B cell (primary cell): ENCODE measurements at regions not wholly inside any gene's neighbourhood (a gene's known extent, or its start where the extent isn't known, plus 50 kb on each side); places are given as distances from the start of the nearest gene placed in this dataset.

Experiments used
- ATAC-seq: fragments of 200-7000 bp; cut with Tn5 transposase; one replicate; pipeline ENCODE4 v1.10.0; 2021; ENCODE audit warnings: low read depth, mild to moderate bottlenecking, moderate number of reproducible peaks, moderate library complexity
- CTCF ChIA-PET: fragments of 350-600 bp; sonication (Branson Sonifier 250); formaldehyde crosslinking; loops from one replicate; lab custom pipeline; 2021; ENCODE audit warnings: antibody characterized with exemption, inconsistent platforms; lab: Charles Lee
- POLR2A ChIA-PET: fragments of 350-600 bp; sonication (Branson Sonifier 250); formaldehyde crosslinking; loops from one replicate; lab custom pipeline; 2021; ENCODE audit warnings: antibody characterized with exemption; lab: Charles Lee
- DNase-seq: peaks from one replicate; pipeline ENCODE4 v3.0.0; 2013
- H2AFZ ChIP-seq: 2 replicates; pipeline ENCODE4 v1.6.1; 2012; ENCODE audit warnings: mild to moderate bottlenecking, low read depth, low read length; ENCODE audit not compliant: insufficient read depth, poor library complexity, severe bottlenecking
- H3K27ac ChIP-seq, 2 donors: 1 replicate in 1 of 2; 2 replicates in 1 of 2; pipeline ENCODE4 v1.5.1; 2012 to 2013; ENCODE audit warnings: low read length in 2 of 2, mild to moderate bottlenecking in 2 of 2, moderate library complexity in 1 of 2
- H3K27me3 ChIP-seq, 4 experiments: fragments of 200-600 bp in 1 of 4; sonication (generic) in 1 of 4; replicated peaks in 1 of 4; 1 replicate in 2 of 4; 2 replicates in 2 of 4; pipeline versions ENCODE4 v1.6.1 to v1.7.0; 2013 to 2016; ENCODE audit warnings: low read length in 3 of 4, mild to moderate bottlenecking in 2 of 4, mixed read lengths in 1 of 4, moderate library complexity in 1 of 4; ENCODE audit not compliant: insufficient read depth in 4 of 4, control insufficient read depth in 3 of 4; ENCODE audit errors: control extremely low read depth in 1 of 4
- H3K36me3 ChIP-seq, 2 experiments: replicated peaks in 1 of 2; 1 replicate in 1 of 2; 2 replicates in 1 of 2; pipeline versions ENCODE4 v1.6.1 to v1.7.1; 2013; ENCODE audit warnings: low read length in 1 of 2; ENCODE audit not compliant: insufficient read depth in 2 of 2, control insufficient read depth in 1 of 2; ENCODE audit errors: control extremely low read depth in 1 of 2, extremely low read depth in 1 of 2
- H3K4me1 ChIP-seq, 2 donors: fragments of 200-600 bp in 1 of 2; sonication (generic) in 1 of 2; 1 replicate in 1 of 2; 2 replicates in 1 of 2; pipeline versions ENCODE4 v1.5.1 to v1.6.1; 2013 to 2017; ENCODE audit warnings: low read length in 2 of 2; ENCODE audit not compliant: control insufficient read depth in 2 of 2, insufficient read depth in 2 of 2
- H3K4me2 ChIP-seq: replicated peaks from 2 replicates; pipeline ENCODE3; 2012; ENCODE audit warnings: mild to moderate bottlenecking, low read depth, low read length; ENCODE audit not compliant: poor library complexity, severe bottlenecking
- H3K4me3 ChIP-seq, 5 experiments: fragments of 200-600 bp in 1 of 5; sonication (generic) in 1 of 5; 1 replicate in 3 of 5; 2 replicates in 2 of 5; pipeline versions ENCODE4 v1.5.1 to v1.7.0; 2011 to 2016; ENCODE audit warnings: low read length in 4 of 5, mild to moderate bottlenecking in 4 of 5, low read depth in 2 of 5, control low read depth in 1 of 5, moderate library complexity in 1 of 5; ENCODE audit not compliant: insufficient read depth in 1 of 5; ENCODE audit errors: control extremely low read depth in 1 of 5, extremely low read depth in 1 of 5
- H3K79me2 ChIP-seq: fragments of 200-600 bp; sonication (generic); one replicate; pipeline ENCODE4 v1.6.0; 2016; ENCODE audit warnings: low read length; ENCODE audit not compliant: control insufficient read depth, insufficient read depth
- H3K9ac ChIP-seq: fragments of 200-600 bp; sonication (generic); 2 replicates; pipeline ENCODE4 v1.6.1; 2017; ENCODE audit warnings: mild to moderate bottlenecking, low read length, moderate library complexity
- H3K9me3 ChIP-seq, 3 donors: one replicate each; pipeline versions ENCODE4 v1.6.1 to v1.7.1; 2013; ENCODE audit warnings: low read length in 2 of 3; ENCODE audit not compliant: control insufficient read depth in 2 of 3, insufficient read depth in 1 of 3; ENCODE audit errors: control extremely low read depth in 1 of 3
- H4K20me1 ChIP-seq: 2 replicates; pipeline ENCODE4 v1.6.0; 2012; ENCODE audit warnings: mild to moderate bottlenecking, low read length; ENCODE audit not compliant: insufficient read depth, control insufficient read depth, poor library complexity, severe bottlenecking
- H3K27ac Mint-ChIP-seq: one replicate; pipeline ENCODE4 v1.8.0; 2021; ENCODE audit warnings: mixed read lengths
- H3K27me3 Mint-ChIP-seq: one replicate; pipeline ENCODE4 v1.8.0; 2021; ENCODE audit warnings: mixed read lengths
- H3K4me1 Mint-ChIP-seq: one replicate; pipeline ENCODE4 v1.8.0; 2021; ENCODE audit warnings: mixed read lengths
- H3K4me3 Mint-ChIP-seq: one replicate; pipeline ENCODE4 v1.8.0; 2021; ENCODE audit warnings: mixed read lengths
- H3K9me3 Mint-ChIP-seq: one replicate; pipeline ENCODE4 v1.8.0; 2022; ENCODE audit warnings: mixed read lengths; ENCODE audit not compliant: insufficient read depth
- EZH2 ChIP-seq: IDR thresholded peaks from 2 replicates; pipeline ENCODE4 v1.6.1; 2012; ENCODE audit warnings: borderline replicate concordance, low read depth, mild to moderate bottlenecking, moderate library complexity, low read length; ENCODE audit not compliant: insufficient read depth, poor library complexity, severe bottlenecking
- WGBS: methylation state at CpG from one replicate; pipeline ENCODE4 v1.1.5; 2013; ENCODE audit warnings: missing lambda C conversion rate; ENCODE audit not compliant: insufficient coverage; 5-methylcytosine and 5-hydroxymethylcytosine counted together
- intact Hi-C: fragments of 100-400 bp; cut with micrococcal nuclease; formaldehyde crosslinking; loops from one replicate; pipeline ENCODE4 v1.10.0; 2022
- TF ChIP-seq, protein P1 (sequence below): fragments of 200-600 bp; IDR thresholded peaks from one replicate; pipeline ENCODE4 v1.8.0; 2022; ENCODE audit warnings: antibody characterized with exemption, mild to moderate bottlenecking

DNA sequence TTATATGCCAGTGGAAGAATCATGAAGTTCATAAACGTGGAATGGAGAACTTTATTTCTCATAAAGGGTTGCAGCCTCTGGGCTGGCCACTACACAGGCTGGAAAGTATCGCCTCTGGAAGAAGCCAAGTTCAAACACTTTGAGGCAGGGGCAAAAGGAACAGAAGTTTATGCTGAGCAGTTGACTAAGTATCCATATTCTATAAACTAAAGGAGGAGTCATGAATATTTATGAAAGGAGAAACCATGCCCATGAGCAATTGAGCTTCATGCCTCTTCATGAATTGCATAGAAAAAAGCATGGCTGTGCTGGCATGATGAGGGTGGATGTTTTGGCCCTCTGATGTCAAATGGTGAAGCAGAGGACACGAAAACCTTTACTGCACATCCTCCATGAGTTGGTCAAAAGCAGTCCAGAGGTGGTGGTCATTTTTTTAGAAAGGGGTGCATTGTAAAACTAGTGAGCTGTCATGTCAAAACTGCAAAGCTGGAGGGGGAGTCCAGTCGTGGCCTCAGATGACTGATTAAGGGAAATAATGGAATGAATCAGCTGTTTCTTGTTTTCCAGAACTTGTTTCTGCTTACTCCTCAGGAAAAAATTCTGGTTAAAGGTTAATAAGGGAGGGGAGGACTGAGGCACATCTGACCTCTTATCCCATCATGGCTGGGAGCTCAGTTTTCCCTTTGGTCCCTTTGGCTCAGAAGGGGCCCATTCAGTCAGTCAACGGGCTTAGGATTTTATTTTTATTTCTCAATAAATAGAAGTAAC is 276.7 kb downstream of the CHL1 start:
- 40% methylated on average over 2 of the region's 5 CpGs for WGBS
- intact Hi-C loops = no loop called here
- no peaks in the 10 kb centered on the region for H3K27me3 Mint-ChIP-seq
- Histone ChIP-seq H3K4me2 (no peak overlapping the region), H4K20me1 (no peaks in the 10 kb centered on the region), H3K36me3 (no peaks in the 10 kb centered on the region), H3K4me1 (no peaks in the 10 kb centered on the region), H3K79me2 (no peaks in the 10 kb centered on the region), H2AFZ (no peak overlapping the region), H3K9ac (no peak overlapping the region), H3K4me3 (no peak overlapping the region), H3K27me3 (no peaks in the 10 kb centered on the region), H3K27ac (no peak overlapping the region), H3K9me3 (peaks cover 0 to 7% (median 0%) of the 10 kb centered on the region in 3 donors)
- ChIA-PET CTCF (no interaction called here), POLR2A (no interaction called here)
- DNase-seq (no peak), ATAC-seq (no peak)
- no peak overlapping the region for H3K4me3 Mint-ChIP-seq
- no peaks in the 10 kb centered on the region for H3K4me1 Mint-ChIP-seq
- H3K9me3 Mint-ChIP-seq = peaks cover 3% of the 10 kb centered on the region
- TF ChIP-seq, protein P1, sequence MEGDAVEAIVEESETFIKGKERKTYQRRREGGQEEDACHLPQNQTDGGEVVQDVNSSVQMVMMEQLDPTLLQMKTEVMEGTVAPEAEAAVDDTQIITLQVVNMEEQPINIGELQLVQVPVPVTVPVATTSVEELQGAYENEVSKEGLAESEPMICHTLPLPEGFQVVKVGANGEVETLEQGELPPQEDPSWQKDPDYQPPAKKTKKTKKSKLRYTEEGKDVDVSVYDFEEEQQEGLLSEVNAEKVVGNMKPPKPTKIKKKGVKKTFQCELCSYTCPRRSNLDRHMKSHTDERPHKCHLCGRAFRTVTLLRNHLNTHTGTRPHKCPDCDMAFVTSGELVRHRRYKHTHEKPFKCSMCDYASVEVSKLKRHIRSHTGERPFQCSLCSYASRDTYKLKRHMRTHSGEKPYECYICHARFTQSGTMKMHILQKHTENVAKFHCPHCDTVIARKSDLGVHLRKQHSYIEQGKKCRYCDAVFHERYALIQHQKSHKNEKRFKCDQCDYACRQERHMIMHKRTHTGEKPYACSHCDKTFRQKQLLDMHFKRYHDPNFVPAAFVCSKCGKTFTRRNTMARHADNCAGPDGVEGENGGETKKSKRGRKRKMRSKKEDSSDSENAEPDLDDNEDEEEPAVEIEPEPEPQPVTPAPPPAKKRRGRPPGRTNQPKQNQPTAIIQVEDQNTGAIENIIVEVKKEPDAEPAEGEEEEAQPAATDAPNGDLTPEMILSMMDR = no peak
- no peak for TF ChIP-seq EZH2
- no peak overlapping the region for H3K27ac Mint-ChIP-seq

DNA sequence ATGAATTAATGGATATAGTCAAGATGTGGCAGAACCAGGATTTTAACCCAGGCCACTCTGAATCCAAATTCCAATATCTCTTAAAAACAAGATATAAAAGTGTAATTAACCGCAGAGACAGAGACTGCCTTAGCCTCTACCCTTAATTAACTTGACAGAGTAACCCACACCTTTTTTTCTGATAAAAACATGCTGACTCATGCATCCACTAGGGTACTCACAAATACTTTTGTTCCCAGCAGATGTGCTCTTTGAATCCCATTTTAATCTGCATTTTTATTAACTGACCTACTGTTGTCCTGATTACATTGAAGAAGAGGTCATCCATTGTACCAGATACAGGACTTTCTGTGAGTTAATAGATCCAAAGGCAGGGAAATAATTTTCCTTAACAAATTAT is 278.3 kb downstream of the CHL1 start:
- Mint-ChIP-seq H3K4me1 (no peaks in the 10 kb centered on the region), H3K4me3 (no peak overlapping the region), H3K27ac (no peak overlapping the region), H3K9me3 (peaks cover 3% of the 10 kb centered on the region), H3K27me3 (no peaks in the 10 kb centered on the region)
- Histone ChIP-seq H3K27me3 (no peaks in the 10 kb centered on the region), H3K4me2 (no peak overlapping the region), H3K79me2 (no peaks in the 10 kb centered on the region), H3K9ac (no peak overlapping the region), H3K27ac (no peak overlapping the region), H3K9me3 (peaks cover 0 to 7% (median 0%) of the 10 kb centered on the region in 3 donors), H4K20me1 (no peaks in the 10 kb centered on the region), H3K4me3 (no peak overlapping the region), H3K4me1 (no peaks in the 10 kb centered on the region), H2AFZ (no peak overlapping the region), H3K36me3 (no peaks in the 10 kb centered on the region)
- no CpG with 5 or more reads among the region's 1 CpG for WGBS
- DNase-seq (no peak), ATAC-seq (no peak)
- POLR2A ChIA-PET = no interaction called here
- intact Hi-C loops = no loop called here
- no peak for TF ChIP-seq EZH2
- TF ChIP-seq, protein P1 = no peak
- CTCF ChIA-PET = no interaction called here
